Lung (tissue), 11 donors: ENCODE measurements at regions not wholly inside any gene's neighbourhood (a gene's known extent, or its start where the extent isn't known, plus 50 kb on each side); places are given as distances from the start of the nearest gene placed in this dataset.

ENCODE experiments used
- ATAC-seq: fragments of 200-7000 bp; cut with Tn5 transposase; one replicate; pipeline ENCODE4 v1.9.1; 2020; ENCODE audit warnings: moderate number of reproducible peaks; ENCODE audit not compliant: insufficient read depth, low FRiP score
- DNase-seq, 3 donors: peaks; one replicate each; pipeline ENCODE4 v3.0.0-alpha.2; 2013 to 2017
- H3K27ac ChIP-seq, 2 donors: one replicate each; pipeline ENCODE4 v1.5.1; 2013; ENCODE audit warnings: mild to moderate bottlenecking in 2 of 2, moderate library complexity in 2 of 2, control low read depth in 1 of 2, inconsistent platforms in 1 of 2, low read depth in 1 of 2, low read length in 1 of 2
- H3K27me3 ChIP-seq, 3 donors: one replicate each; pipeline ENCODE4 v1.5.1; 2013; ENCODE audit warnings: low read length in 2 of 3; ENCODE audit not compliant: control insufficient read depth in 3 of 3, insufficient read depth in 3 of 3
- H3K36me3 ChIP-seq, 4 donors: one replicate each; pipeline ENCODE4 v1.5.1; 2013; ENCODE audit warnings: low read length in 4 of 4, mild to moderate bottlenecking in 1 of 4, moderate library complexity in 1 of 4; ENCODE audit not compliant: control insufficient read depth in 4 of 4, insufficient read depth in 4 of 4
- H3K4me1 ChIP-seq, 5 donors: one replicate each; pipeline ENCODE4 v1.5.1; 2013; ENCODE audit warnings: low read length in 5 of 5, mild to moderate bottlenecking in 2 of 5, moderate library complexity in 1 of 5; ENCODE audit not compliant: control insufficient read depth in 5 of 5, insufficient read depth in 5 of 5
- H3K4me3 ChIP-seq: one replicate; pipeline ENCODE4 v1.5.1; 2013; ENCODE audit warnings: mild to moderate bottlenecking, control low read depth, moderate library complexity
- H3K9ac ChIP-seq, 2 donors: one replicate each; pipeline ENCODE4 v1.5.1; 2013; ENCODE audit warnings: low read length in 2 of 2, control low read depth in 1 of 2; ENCODE audit not compliant: insufficient read depth in 1 of 2
- H3K9me3 ChIP-seq, 4 donors: one replicate each; pipeline ENCODE4 v1.5.1; 2013; ENCODE audit warnings: low read length in 3 of 4, mild to moderate bottlenecking in 1 of 4, moderate library complexity in 1 of 4; ENCODE audit not compliant: control insufficient read depth in 4 of 4, insufficient read depth in 3 of 4
- CTCF ChIP-seq: IDR thresholded peaks from 2 replicates; pipeline ENCODE4 v1.5.1; 2012; ENCODE audit warnings: mild to moderate bottlenecking; ENCODE audit errors: control extremely low read depth, extremely low read depth
- WGBS, 2 donors: extraction: QIAGEN DNeasy Blood & Tissue Kit; methylation state at CpG; one replicate each; pipeline ENCODE4 v1.1.7; 2013; 5-methylcytosine and 5-hydroxymethylcytosine counted together
- donor health status: control.
- donor health status: control.
- donor health status: Bipolar disorder and iron deficiency.
- donor health status: healthy.
- donor health status: DM: yes; HTN: yes; CAD: no.

- Histone ChIP-seq H3K36me3 (no peaks in the 10 kb centered on the region), H3K4me3 (no peak overlapping the region), H3K27ac (no peak overlapping the region), H3K27me3 (no peaks in the 10 kb centered on the region), H3K4me1 (no peaks in the 10 kb centered on the region), H3K9ac (no peak overlapping the region), H3K9me3 (peaks cover 0 to 10% (median 0%) of the 10 kb centered on the region in 4 donors)
- WGBS, 2 donors = 77 to 78% methylated on average over 1 of the region's 1 CpG
- no peak for TF ChIP-seq CTCF
- no peak for ATAC-seq
- no peak for DNase-seq
Observed at GRCh38 chr2:145961846-145962245, 1441.9 kb upstream of the ZEB2 start.

GRCh38 chr2:145960479-145961163, 1440.7 kb upstream of the ZEB2 start:
- DNase-seq (no peak), ATAC-seq (no peak)
- Histone ChIP-seq H3K27me3 (no peaks in the 10 kb centered on the region), H3K36me3 (no peaks in the 10 kb centered on the region), H3K4me3 (no peak overlapping the region), H3K4me1 (no peaks in the 10 kb centered on the region), H3K27ac (no peak overlapping the region), H3K9ac (no peak overlapping the region), H3K9me3 (peaks cover 0 to 10% (median 2%) of the 10 kb centered on the region in 4 donors)
- WGBS, 2 donors = 93 to 94% methylated on average over 23 of the region's 23 CpGs
- no peak for TF ChIP-seq CTCF

GRCh38 chr2:145958611-145959010, 1438.7 kb upstream of the ZEB2 start:
- no peak for TF ChIP-seq CTCF
- no peaks in the 10 kb centered on the region for H3K27me3 ChIP-seq
- H3K9me3 ChIP-seq = peaks cover 0 to 10% (median 6%) of the 10 kb centered on the region in 4 donors
- WGBS, 2 donors = 90 to 91% methylated on average over 4 of the region's 4 CpGs
- no peak for ATAC-seq
- no peak overlapping the region for H3K9ac ChIP-seq
- H3K4me1 ChIP-seq = no peaks in the 10 kb centered on the region
- H3K36me3 ChIP-seq = no peaks in the 10 kb centered on the region
- no peak for DNase-seq
- no peak overlapping the region for H3K4me3 ChIP-seq
- no peak overlapping the region for H3K27ac ChIP-seq

- no peak overlapping the region for H3K27ac ChIP-seq
- no peaks in the 10 kb centered on the region for H3K36me3 ChIP-seq
- ATAC-seq (no peak), DNase-seq (no peak)
- no peak overlapping the region for H3K4me3 ChIP-seq
- H3K4me1 ChIP-seq = no peaks in the 10 kb centered on the region
- no peaks in the 10 kb centered on the region for H3K27me3 ChIP-seq
- H3K9ac ChIP-seq = no peak overlapping the region
- 0% methylated on average over 1 of the region's 1 CpG for WGBS, 2 donors
- H3K9me3 ChIP-seq = peaks cover 0 to 10% (median 6%) of the 10 kb centered on the region in 4 donors
- no peak for TF ChIP-seq CTCF
Observed at GRCh38 chr2:145957929-145958328, 1438.0 kb upstream of the ZEB2 start.
